ENCODE measurements at regions not wholly inside any gene's neighbourhood (a gene's known extent, or its start where the extent isn't known, plus 50 kb on each side); places are given as distances from the start of the nearest gene placed in this dataset.
"Not testable (repeated sequence)": the region's sequence is repeated elsewhere in the genome, so short reads cannot be mapped to it uniquely, and the experiment has no call there.

DNA sequence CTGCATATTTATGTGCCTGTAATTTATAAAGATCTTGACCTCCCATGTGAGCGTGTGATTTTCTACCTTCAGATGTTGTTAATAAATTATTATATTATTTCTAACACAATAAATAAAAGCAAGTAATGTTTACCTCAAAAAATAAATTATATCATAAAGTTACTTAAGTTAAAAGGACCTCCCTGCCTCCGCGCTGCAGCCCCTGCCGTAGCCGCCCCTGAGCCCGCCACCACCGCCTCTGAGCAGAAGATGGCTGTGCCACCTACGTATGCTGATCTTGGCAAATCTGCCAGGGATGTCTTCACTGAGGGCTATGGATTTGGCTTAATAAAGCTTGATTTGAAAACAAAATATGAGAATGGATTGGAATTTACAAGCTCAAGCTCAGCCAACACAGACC is 119.6 kb upstream of the BRWD3 start:
- TF ChIP-seq, protein P1, sequence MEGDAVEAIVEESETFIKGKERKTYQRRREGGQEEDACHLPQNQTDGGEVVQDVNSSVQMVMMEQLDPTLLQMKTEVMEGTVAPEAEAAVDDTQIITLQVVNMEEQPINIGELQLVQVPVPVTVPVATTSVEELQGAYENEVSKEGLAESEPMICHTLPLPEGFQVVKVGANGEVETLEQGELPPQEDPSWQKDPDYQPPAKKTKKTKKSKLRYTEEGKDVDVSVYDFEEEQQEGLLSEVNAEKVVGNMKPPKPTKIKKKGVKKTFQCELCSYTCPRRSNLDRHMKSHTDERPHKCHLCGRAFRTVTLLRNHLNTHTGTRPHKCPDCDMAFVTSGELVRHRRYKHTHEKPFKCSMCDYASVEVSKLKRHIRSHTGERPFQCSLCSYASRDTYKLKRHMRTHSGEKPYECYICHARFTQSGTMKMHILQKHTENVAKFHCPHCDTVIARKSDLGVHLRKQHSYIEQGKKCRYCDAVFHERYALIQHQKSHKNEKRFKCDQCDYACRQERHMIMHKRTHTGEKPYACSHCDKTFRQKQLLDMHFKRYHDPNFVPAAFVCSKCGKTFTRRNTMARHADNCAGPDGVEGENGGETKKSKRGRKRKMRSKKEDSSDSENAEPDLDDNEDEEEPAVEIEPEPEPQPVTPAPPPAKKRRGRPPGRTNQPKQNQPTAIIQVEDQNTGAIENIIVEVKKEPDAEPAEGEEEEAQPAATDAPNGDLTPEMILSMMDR (IDR thresholded peaks at IDR 0.05; ENCODE audit: low read depth, low read length): no peak
- DNase-seq (ENCODE audit: extremely low read depth, low read depth): no peak

DNA sequence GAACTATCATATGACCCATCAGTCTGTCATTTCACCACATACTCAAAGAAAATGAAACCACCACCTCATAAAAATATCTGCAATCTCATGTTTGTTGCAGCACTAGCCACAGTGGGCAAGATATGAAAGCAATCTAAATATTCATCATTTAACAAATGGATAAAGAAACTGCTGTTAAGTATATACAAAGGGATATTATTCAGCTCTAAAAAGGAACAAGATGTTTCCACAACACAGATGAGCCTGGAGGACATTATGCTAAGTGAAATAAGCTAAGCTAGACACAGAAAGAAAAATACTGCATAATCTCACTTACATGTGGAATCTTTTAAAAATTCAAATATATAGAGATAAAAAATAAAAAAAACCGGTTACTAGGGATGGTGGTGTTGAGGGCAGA is 108.2 kb upstream of the BRWD3 start:
- DNase-seq (ENCODE audit: extremely low read depth, low read depth): no peak
- TF ChIP-seq, protein P1 (IDR thresholded peaks at IDR 0.05; ENCODE audit: low read depth, low read length): no peak

DNA sequence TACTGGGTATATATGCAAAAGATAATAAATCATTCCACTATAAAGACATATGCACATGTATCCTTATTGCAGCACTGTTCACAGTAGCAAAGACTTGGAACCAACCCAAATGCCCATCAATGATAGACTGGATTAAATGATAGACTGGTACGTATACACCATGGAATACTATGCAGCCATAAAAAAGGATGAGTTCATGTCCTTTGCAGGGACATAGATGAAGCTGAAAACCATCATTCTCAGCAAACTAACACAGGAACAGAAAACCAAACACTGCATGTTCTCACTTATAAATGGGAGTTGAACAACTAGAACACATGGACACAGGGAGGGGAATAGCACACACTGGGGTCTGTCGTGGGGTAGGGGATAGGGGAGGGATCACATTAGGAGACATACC is 102.7 kb upstream of the BRWD3 start:
- not testable (repeated sequence) for DNase-seq (ENCODE audit: extremely low read depth, low read depth)

DNA sequence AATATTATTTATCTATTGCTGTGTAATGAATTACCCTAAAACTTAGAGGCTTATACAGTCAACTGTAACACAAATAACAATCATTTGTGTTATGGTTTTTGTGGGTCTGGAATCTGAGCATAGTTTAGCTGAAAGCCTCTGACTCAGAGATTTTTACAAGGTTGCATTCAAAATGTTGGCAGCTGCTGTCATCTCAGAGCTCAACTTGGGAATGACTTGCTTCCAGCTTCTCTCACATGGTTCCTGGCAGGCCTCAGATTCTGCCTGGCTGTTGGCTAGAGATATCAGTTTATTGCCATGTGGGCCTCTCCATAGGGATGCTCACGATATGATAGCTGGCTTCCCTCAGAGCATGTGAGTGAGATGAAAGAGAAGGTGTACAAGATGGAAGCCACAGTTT is 70.2 kb upstream of the BRWD3 start:
- no peak for DNase-seq (ENCODE audit: extremely low read depth, low read depth)
- TF ChIP-seq, protein P1 (IDR thresholded peaks at IDR 0.05; ENCODE audit: low read depth, low read length): no peak

DNA sequence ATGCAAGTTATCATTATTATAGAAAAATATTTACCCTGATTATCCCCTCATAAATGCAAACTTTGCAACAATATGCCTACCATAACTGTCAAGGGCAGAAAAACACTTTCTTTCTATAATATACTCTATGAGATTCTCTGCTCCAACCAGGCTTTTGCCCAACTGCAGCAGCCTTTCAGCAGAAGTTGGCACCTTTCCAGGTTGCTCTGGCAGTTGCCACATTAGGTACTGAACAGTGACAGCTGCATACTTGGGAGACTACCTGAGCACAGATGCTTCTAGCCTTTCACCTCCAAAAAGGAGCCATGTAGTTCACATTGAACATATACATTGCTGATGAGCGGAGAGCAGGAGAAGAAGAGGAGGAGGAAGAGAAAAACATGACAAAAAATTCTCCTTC is 69.5 kb upstream of the BRWD3 start:
- TF ChIP-seq, protein P1 (IDR thresholded peaks at IDR 0.05; ENCODE audit: low read depth, low read length): no peak
- DNase-seq (ENCODE audit: extremely low read depth, low read depth): no peak

DNA sequence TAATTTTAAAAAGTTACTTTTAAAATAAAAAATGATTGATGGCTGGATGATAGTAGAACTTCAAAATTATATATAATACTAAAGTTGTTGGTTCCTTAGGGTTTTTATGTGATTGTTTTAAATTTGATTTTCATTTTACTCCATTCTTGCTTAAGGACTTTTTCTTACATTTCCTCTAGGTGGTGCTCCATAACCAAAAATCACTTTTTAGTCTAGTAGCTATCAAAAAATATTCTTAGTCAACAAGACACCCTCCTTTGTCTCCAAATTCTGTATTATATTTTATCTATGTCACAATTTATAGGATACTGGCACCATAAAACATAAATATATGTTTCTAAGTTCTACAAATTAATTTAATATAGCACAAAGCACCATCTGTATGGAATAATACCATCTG is 67.2 kb upstream of the BRWD3 start:
- DNase-seq (ENCODE audit: extremely low read depth, low read depth): no peak
- TF ChIP-seq, protein P1 (IDR thresholded peaks at IDR 0.05; ENCODE audit: low read depth, low read length): peak; percentile 40

Data from AG09319 (cell line).